ENCODE measurements at regions not wholly inside any gene's neighbourhood (a gene's known extent, or its start where the extent isn't known, plus 50 kb on each side); places are given as distances from the start of the nearest gene placed in this dataset.

DNA sequence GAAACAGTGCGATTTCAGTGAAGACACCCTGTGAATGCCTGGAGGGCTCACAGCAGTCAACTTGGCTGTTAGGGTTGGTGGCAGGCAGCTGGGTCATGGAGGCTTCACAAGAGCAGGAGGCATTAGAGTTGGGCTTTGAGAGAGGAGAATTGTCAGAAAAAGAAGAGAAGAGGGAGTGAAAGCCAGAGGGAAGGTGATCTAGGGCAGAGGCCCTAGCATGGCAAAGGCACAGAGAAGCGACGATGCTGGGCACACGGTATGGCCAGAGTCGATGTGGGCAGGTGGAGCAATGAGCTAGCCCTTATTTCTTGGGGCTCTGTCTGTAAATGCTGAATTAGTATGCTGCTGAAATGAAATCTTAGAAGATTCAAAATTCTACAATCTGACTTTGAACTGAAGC lies 52.6 kb upstream of the OLFM4 start:
- no peak overlapping the region for H2AFZ ChIP-seq (ENCODE audit: low read length)
- no peak overlapping the region for H4K8ac ChIP-seq (ENCODE audit: low read depth, low read length)
- no peaks in the 10 kb centered on the region for H3K9me3 ChIP-seq (replicated peaks in 1 of 2; ENCODE audit: control insufficient read depth in 2 of 2, insufficient read depth in 1 of 2, low read depth in 1 of 2, low read length in 2 of 2)
- no peaks in the 10 kb centered on the region for H3K27me3 ChIP-seq (ENCODE audit: control insufficient read depth in 3 of 3, insufficient read depth in 3 of 3, low read depth in 1 of 3, low read length in 3 of 3)
- no peak for DNase-seq (ENCODE audit: low spot score)
- no peak overlapping the region for H3K18ac ChIP-seq (ENCODE audit: low read length)
- no peak overlapping the region for H3K14ac ChIP-seq (ENCODE audit: low read length)
- H4K91ac ChIP-seq (ENCODE audit: low read depth, low read length, poor library complexity), result no peak overlapping the region
- no peak overlapping the region for H2BK12ac ChIP-seq (ENCODE audit: low read length)
- H3K27ac ChIP-seq (replicated peaks; ENCODE audit: low read length), result no peak overlapping the region
- H3K4me1 ChIP-seq (ENCODE audit: control insufficient read depth in 2 of 2, insufficient read depth in 1 of 2, low read depth in 1 of 2, low read length in 2 of 2), result peaks cover 13 to 23% of the 10 kb centered on the region in 2 donors
- no peak overlapping the region for H2BK120ac ChIP-seq (ENCODE audit: low read depth, low read length)
- H3K9ac ChIP-seq (ENCODE audit: low read depth, low read length, poor library complexity), result no peak overlapping the region
- H2BK15ac ChIP-seq (ENCODE audit: low read length), result no peak overlapping the region
- no peak overlapping the region for H3K4me2 ChIP-seq (ENCODE audit: insufficient read depth, low read length, poor library complexity, severe bottlenecking)
- no CpG with 5 or more reads among the region's 5 CpGs for WGBS, 2 donors (ENCODE audit: extremely low coverage in 2 of 2, insufficient read length in 2 of 2, insufficient replicate concordance in 1 of 2)
- no peak overlapping the region for H3K4ac ChIP-seq (ENCODE audit: low read length)
- H3K23ac ChIP-seq (ENCODE audit: low read depth, low read length, poor library complexity), result no peak overlapping the region
- H3K36me3 ChIP-seq (replicated peaks in 1 of 2; ENCODE audit: control insufficient read depth in 2 of 2, insufficient read depth in 2 of 2, low read length in 2 of 2), result no peaks in the 10 kb centered on the region
- H3K4me3 ChIP-seq (ENCODE audit: low read length in 2 of 2), result peak overlapping the region in 1 of 2 donors; percentile 14
- no peaks in the 10 kb centered on the region for H3K79me1 ChIP-seq (ENCODE audit: low read depth, low read length)
- no peak overlapping the region for H2AK5ac ChIP-seq (ENCODE audit: low read depth, low read length)
- H2BK5ac ChIP-seq (ENCODE audit: low read length), result no peak overlapping the region

GRCh38 chr13:52975161-52975560 lies 53.5 kb upstream of the OLFM4 start:
- Histone ChIP-seq H3K9ac (ENCODE audit: low read depth, low read length, poor library complexity) (no peak overlapping the region), H2BK5ac (ENCODE audit: low read length) (no peak overlapping the region), H3K4me1 (ENCODE audit: control insufficient read depth in 2 of 2, insufficient read depth in 1 of 2, low read depth in 1 of 2, low read length in 2 of 2) (peaks cover 13 to 20% of the 10 kb centered on the region in 2 donors), H3K18ac (ENCODE audit: low read length) (no peak overlapping the region), H3K4ac (ENCODE audit: low read length) (no peak overlapping the region), H4K91ac (ENCODE audit: low read depth, low read length, poor library complexity) (no peak overlapping the region), H3K27me3 (ENCODE audit: control insufficient read depth in 3 of 3, insufficient read depth in 3 of 3, low read depth in 1 of 3, low read length in 3 of 3) (no peaks in the 10 kb centered on the region), H3K4me2 (ENCODE audit: insufficient read depth, low read length, poor library complexity, severe bottlenecking) (no peak overlapping the region), H4K8ac (ENCODE audit: low read depth, low read length) (no peak overlapping the region), H2BK12ac (ENCODE audit: low read length) (no peak overlapping the region), H3K4me3 (ENCODE audit: low read length in 2 of 2) (no peak overlapping the region), H3K36me3 (replicated peaks in 1 of 2; ENCODE audit: control insufficient read depth in 2 of 2, insufficient read depth in 2 of 2, low read length in 2 of 2) (no peaks in the 10 kb centered on the region), H3K9me3 (replicated peaks in 1 of 2; ENCODE audit: control insufficient read depth in 2 of 2, insufficient read depth in 1 of 2, low read depth in 1 of 2, low read length in 2 of 2) (no peaks in the 10 kb centered on the region), H3K27ac (replicated peaks; ENCODE audit: low read length) (no peak overlapping the region), H3K14ac (ENCODE audit: low read length) (no peak overlapping the region), H3K23ac (ENCODE audit: low read depth, low read length, poor library complexity) (no peak overlapping the region), H3K79me1 (ENCODE audit: low read depth, low read length) (no peaks in the 10 kb centered on the region), H2AK5ac (ENCODE audit: low read depth, low read length) (no peak overlapping the region), H2AFZ (ENCODE audit: low read length) (peak overlapping the region; percentile 53), H2BK120ac (ENCODE audit: low read depth, low read length) (no peak overlapping the region), H2BK15ac (ENCODE audit: low read length) (no peak overlapping the region)
- DNase-seq (ENCODE audit: low spot score), result no peak
- no CpG with 5 or more reads among the region's 9 CpGs for WGBS, 2 donors (ENCODE audit: extremely low coverage in 2 of 2, insufficient read length in 2 of 2, insufficient replicate concordance in 1 of 2)

GRCh38 chr13:52974711-52975110 lies 53.9 kb upstream of the OLFM4 start:
- no peak overlapping the region for H3K14ac ChIP-seq (ENCODE audit: low read length)
- H3K4me3 ChIP-seq (ENCODE audit: low read length in 2 of 2), result no peak overlapping the region
- no peak overlapping the region for H4K8ac ChIP-seq (ENCODE audit: low read depth, low read length)
- H3K18ac ChIP-seq (ENCODE audit: low read length), result peak overlapping the region; percentile 68
- peaks cover 13 to 17% of the 10 kb centered on the region in 2 donors for H3K4me1 ChIP-seq (ENCODE audit: control insufficient read depth in 2 of 2, insufficient read depth in 1 of 2, low read depth in 1 of 2, low read length in 2 of 2)
- no peaks in the 10 kb centered on the region for H3K27me3 ChIP-seq (ENCODE audit: control insufficient read depth in 3 of 3, insufficient read depth in 3 of 3, low read depth in 1 of 3, low read length in 3 of 3)
- H3K4ac ChIP-seq (ENCODE audit: low read length), result no peak overlapping the region
- no peak overlapping the region for H3K9ac ChIP-seq (ENCODE audit: low read depth, low read length, poor library complexity)
- no peaks in the 10 kb centered on the region for H3K9me3 ChIP-seq (replicated peaks in 1 of 2; ENCODE audit: control insufficient read depth in 2 of 2, insufficient read depth in 1 of 2, low read depth in 1 of 2, low read length in 2 of 2)
- H3K79me1 ChIP-seq (ENCODE audit: low read depth, low read length), result no peaks in the 10 kb centered on the region
- no peak overlapping the region for H2BK12ac ChIP-seq (ENCODE audit: low read length)
- no peaks in the 10 kb centered on the region for H3K36me3 ChIP-seq (replicated peaks in 1 of 2; ENCODE audit: control insufficient read depth in 2 of 2, insufficient read depth in 2 of 2, low read length in 2 of 2)
- no peak overlapping the region for H3K27ac ChIP-seq (replicated peaks; ENCODE audit: low read length)
- no peak overlapping the region for H2BK5ac ChIP-seq (ENCODE audit: low read length)
- no peak overlapping the region for H2BK15ac ChIP-seq (ENCODE audit: low read length)
- no peak for DNase-seq (ENCODE audit: low spot score)
- no peak overlapping the region for H2AK5ac ChIP-seq (ENCODE audit: low read depth, low read length)
- no peak overlapping the region for H4K91ac ChIP-seq (ENCODE audit: low read depth, low read length, poor library complexity)
- WGBS, 2 donors (ENCODE audit: extremely low coverage in 2 of 2, insufficient read length in 2 of 2, insufficient replicate concordance in 1 of 2), result no CpG with 5 or more reads among the region's 4 CpGs
- H3K4me2 ChIP-seq (ENCODE audit: insufficient read depth, low read length, poor library complexity, severe bottlenecking), result no peak overlapping the region
- H2BK120ac ChIP-seq (ENCODE audit: low read depth, low read length), result no peak overlapping the region
- H2AFZ ChIP-seq (ENCODE audit: low read length), result no peak overlapping the region
- no peak overlapping the region for H3K23ac ChIP-seq (ENCODE audit: low read depth, low read length, poor library complexity)

DNA sequence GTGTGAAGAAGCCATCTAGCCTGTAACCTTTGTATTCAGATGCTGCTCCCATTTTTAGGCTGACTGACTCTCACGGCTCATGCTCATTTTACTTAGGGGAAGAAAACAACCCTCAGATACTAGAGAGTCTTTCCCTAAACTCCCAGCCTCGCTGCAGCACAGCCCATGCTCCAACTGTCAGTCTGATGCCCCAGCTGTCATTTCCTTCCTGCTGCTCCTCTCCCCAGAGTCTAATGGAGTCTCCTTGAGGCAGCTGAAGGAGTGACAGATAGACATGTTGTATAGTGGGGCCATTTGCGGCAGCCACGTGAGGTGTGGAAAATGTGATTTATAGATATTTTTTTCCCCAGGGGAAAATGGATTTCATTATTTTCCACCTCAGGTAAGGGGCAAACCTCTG lies 59.2 kb upstream of the OLFM4 start:
- no peak overlapping the region for H2AK5ac ChIP-seq (ENCODE audit: low read depth, low read length)
- H3K27ac ChIP-seq (replicated peaks; ENCODE audit: low read length), result no peak overlapping the region
- H3K14ac ChIP-seq (ENCODE audit: low read length), result no peak overlapping the region
- H3K79me1 ChIP-seq (ENCODE audit: low read depth, low read length), result no peaks in the 10 kb centered on the region
- no peak overlapping the region for H2BK5ac ChIP-seq (ENCODE audit: low read length)
- H3K27me3 ChIP-seq (ENCODE audit: control insufficient read depth in 3 of 3, insufficient read depth in 3 of 3, low read depth in 1 of 3, low read length in 3 of 3), result no peaks in the 10 kb centered on the region
- no peaks in the 10 kb centered on the region for H3K36me3 ChIP-seq (replicated peaks in 1 of 2; ENCODE audit: control insufficient read depth in 2 of 2, insufficient read depth in 2 of 2, low read length in 2 of 2)
- no CpG with 5 or more reads among the region's 4 CpGs for WGBS, 2 donors (ENCODE audit: extremely low coverage in 2 of 2, insufficient read length in 2 of 2, insufficient replicate concordance in 1 of 2)
- H4K8ac ChIP-seq (ENCODE audit: low read depth, low read length), result no peak overlapping the region
- no peak overlapping the region for H3K18ac ChIP-seq (ENCODE audit: low read length)
- no peak overlapping the region for H3K4me2 ChIP-seq (ENCODE audit: insufficient read depth, low read length, poor library complexity, severe bottlenecking)
- no peaks in the 10 kb centered on the region for H3K9me3 ChIP-seq (replicated peaks in 1 of 2; ENCODE audit: control insufficient read depth in 2 of 2, insufficient read depth in 1 of 2, low read depth in 1 of 2, low read length in 2 of 2)
- H3K9ac ChIP-seq (ENCODE audit: low read depth, low read length, poor library complexity), result no peak overlapping the region
- H2AFZ ChIP-seq (ENCODE audit: low read length), result peak overlapping the region; percentile 62
- DNase-seq (ENCODE audit: low spot score), result no peak
- H3K23ac ChIP-seq (ENCODE audit: low read depth, low read length, poor library complexity), result no peak overlapping the region
- no peak overlapping the region for H2BK12ac ChIP-seq (ENCODE audit: low read length)
- no peak overlapping the region for H2BK120ac ChIP-seq (ENCODE audit: low read depth, low read length)
- H2BK15ac ChIP-seq (ENCODE audit: low read length), result no peak overlapping the region
- H4K91ac ChIP-seq (ENCODE audit: low read depth, low read length, poor library complexity), result no peak overlapping the region
- no peak overlapping the region for H3K4me3 ChIP-seq (ENCODE audit: low read length in 2 of 2)
- peaks cover 2 to 25% of the 10 kb centered on the region in 2 donors for H3K4me1 ChIP-seq (ENCODE audit: control insufficient read depth in 2 of 2, insufficient read depth in 1 of 2, low read depth in 1 of 2, low read length in 2 of 2)
- H3K4ac ChIP-seq (ENCODE audit: low read length), result no peak overlapping the region

All from neuronal stem cell (in vitro differentiated cells).